ENCODE measurements at regions not wholly inside any gene's neighbourhood (a gene's known extent, or its start where the extent isn't known, plus 50 kb on each side); places are given as distances from the start of the nearest gene placed in this dataset.

DNA sequence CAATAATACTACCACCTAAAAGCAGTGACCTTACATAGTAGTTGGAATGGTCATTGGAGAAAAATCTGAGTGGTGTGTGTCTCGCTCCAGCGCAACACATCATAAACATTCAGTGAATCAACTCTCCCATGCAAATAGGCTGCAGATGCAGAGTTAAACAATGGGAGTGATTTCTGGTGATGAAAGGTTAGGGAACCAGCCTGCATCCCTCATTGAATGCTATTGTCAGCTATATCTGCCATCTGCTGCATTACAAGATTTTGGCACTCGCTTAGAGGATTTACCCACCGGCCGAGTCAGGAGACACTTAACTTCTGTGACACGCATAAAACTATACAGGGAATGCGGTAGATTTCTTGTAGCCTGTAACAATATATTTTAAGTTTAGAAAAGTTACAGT is 900.9 kb downstream of the FLRT2 start:
- TF ChIP-seq, protein P1, sequence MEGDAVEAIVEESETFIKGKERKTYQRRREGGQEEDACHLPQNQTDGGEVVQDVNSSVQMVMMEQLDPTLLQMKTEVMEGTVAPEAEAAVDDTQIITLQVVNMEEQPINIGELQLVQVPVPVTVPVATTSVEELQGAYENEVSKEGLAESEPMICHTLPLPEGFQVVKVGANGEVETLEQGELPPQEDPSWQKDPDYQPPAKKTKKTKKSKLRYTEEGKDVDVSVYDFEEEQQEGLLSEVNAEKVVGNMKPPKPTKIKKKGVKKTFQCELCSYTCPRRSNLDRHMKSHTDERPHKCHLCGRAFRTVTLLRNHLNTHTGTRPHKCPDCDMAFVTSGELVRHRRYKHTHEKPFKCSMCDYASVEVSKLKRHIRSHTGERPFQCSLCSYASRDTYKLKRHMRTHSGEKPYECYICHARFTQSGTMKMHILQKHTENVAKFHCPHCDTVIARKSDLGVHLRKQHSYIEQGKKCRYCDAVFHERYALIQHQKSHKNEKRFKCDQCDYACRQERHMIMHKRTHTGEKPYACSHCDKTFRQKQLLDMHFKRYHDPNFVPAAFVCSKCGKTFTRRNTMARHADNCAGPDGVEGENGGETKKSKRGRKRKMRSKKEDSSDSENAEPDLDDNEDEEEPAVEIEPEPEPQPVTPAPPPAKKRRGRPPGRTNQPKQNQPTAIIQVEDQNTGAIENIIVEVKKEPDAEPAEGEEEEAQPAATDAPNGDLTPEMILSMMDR (IDR thresholded peaks at IDR 0.05; ENCODE audit: borderline replicate concordance, extremely low read depth, low read length, poor library complexity, severe bottlenecking), result no peak
- no peak for TF ChIP-seq EZH2 (IDR thresholded peaks at IDR 0.05; ENCODE audit: borderline replicate concordance, low read depth, low read length, severe bottlenecking)
